ENCODE measurements at regions not wholly inside any gene's neighbourhood (a gene's known extent, or its start where the extent isn't known, plus 50 kb on each side); places are given as distances from the start of the nearest gene placed in this dataset.

DNA sequence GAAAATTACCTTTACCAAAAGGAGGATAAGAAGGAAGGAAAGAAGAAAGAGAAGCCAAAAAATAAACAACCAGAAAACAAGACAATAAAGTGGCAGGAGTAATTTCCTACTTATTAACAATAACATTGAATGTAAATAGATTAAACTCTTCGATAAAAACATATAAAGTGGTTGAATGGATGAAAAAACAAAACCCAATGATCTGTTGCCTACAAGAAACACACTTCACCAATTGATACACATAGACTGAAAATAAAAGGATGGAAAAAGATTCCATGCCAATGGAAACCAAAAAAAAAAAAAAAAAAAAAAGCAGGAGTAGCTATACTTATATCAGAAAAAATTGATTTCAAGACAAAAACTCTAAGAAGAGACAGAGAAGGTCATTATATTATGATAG, 518.9 kb downstream of the BCKDHB start:
- H2AFZ ChIP-seq (ENCODE audit: low read depth), result no peak overlapping the region
- H3K9ac ChIP-seq, result no peak overlapping the region
- H3K36me3 ChIP-seq (ENCODE audit: insufficient read depth), result no peaks in the 10 kb centered on the region
- no peak overlapping the region for H3K4me3 ChIP-seq (IDR thresholded peaks at IDR 0.05; ENCODE audit: insufficient read depth, low read depth, low read length)
- no peaks in the 10 kb centered on the region for H3K4me1 ChIP-seq (ENCODE audit: low read depth, poor library complexity, severe bottlenecking)
- H3K27ac ChIP-seq, result no peak overlapping the region
- H4K20me1 ChIP-seq (ENCODE audit: insufficient read depth), result no peaks in the 10 kb centered on the region
- H3K4me2 ChIP-seq, result no peak overlapping the region
- H3K27me3 ChIP-seq (ENCODE audit: insufficient read depth, low read depth), result no peaks in the 10 kb centered on the region
- no peaks in the 10 kb centered on the region for H3K79me2 ChIP-seq (ENCODE audit: insufficient read depth, low read depth)
- no peak for TF ChIP-seq CTCF (conservative IDR thresholded peaks at IDR 0.05; ENCODE audit: low read depth, low read length)

- H4K20me1 ChIP-seq (ENCODE audit: insufficient read depth), result no peaks in the 10 kb centered on the region
- no peaks in the 10 kb centered on the region for H3K36me3 ChIP-seq (ENCODE audit: insufficient read depth)
- no peak overlapping the region for H3K4me3 ChIP-seq (IDR thresholded peaks at IDR 0.05; ENCODE audit: insufficient read depth, low read depth, low read length)
- no peak overlapping the region for H2AFZ ChIP-seq (ENCODE audit: low read depth)
- no peak overlapping the region for H3K4me2 ChIP-seq
- no peak overlapping the region for H3K9ac ChIP-seq
- H3K4me1 ChIP-seq (ENCODE audit: low read depth, poor library complexity, severe bottlenecking), result no peaks in the 10 kb centered on the region
- no peak for TF ChIP-seq CTCF (conservative IDR thresholded peaks at IDR 0.05; ENCODE audit: low read depth, low read length)
- no peak overlapping the region for H3K27ac ChIP-seq
- no peaks in the 10 kb centered on the region for H3K79me2 ChIP-seq (ENCODE audit: insufficient read depth, low read depth)
- H3K27me3 ChIP-seq (ENCODE audit: insufficient read depth, low read depth), result no peaks in the 10 kb centered on the region
Observed at GRCh38 chr6:80623066-80623815, 516.8 kb downstream of the BCKDHB start.

DNA sequence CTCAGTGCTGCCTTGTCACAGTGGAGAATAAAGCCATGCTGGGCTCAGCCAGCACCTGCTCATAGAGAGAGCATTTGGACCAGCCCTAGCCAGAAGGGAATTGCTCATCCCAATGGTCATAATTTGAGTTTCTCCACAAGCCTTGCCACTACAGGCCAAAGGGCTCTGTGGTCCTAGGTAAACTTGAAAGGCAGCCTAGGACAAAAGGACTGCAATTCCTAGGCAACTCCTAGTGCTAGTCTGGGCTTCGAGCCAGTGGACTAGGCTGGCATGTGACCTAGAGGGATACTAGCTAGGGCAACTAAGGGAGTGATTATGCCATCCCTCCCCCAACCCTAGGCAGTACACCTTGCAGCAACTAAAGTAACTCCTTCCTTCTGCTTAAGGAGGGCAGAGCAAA, 516.2 kb downstream of the BCKDHB start:
- no peak overlapping the region for H3K9ac ChIP-seq
- no peaks in the 10 kb centered on the region for H3K4me1 ChIP-seq (ENCODE audit: low read depth, poor library complexity, severe bottlenecking)
- no peak overlapping the region for H3K4me3 ChIP-seq (IDR thresholded peaks at IDR 0.05; ENCODE audit: insufficient read depth, low read depth, low read length)
- no peaks in the 10 kb centered on the region for H3K36me3 ChIP-seq (ENCODE audit: insufficient read depth)
- H3K27ac ChIP-seq, result no peak overlapping the region
- no peak for TF ChIP-seq CTCF (conservative IDR thresholded peaks at IDR 0.05; ENCODE audit: low read depth, low read length)
- H3K79me2 ChIP-seq (ENCODE audit: insufficient read depth, low read depth), result no peaks in the 10 kb centered on the region
- no peak overlapping the region for H3K4me2 ChIP-seq
- H4K20me1 ChIP-seq (ENCODE audit: insufficient read depth), result no peaks in the 10 kb centered on the region
- H3K27me3 ChIP-seq (ENCODE audit: insufficient read depth, low read depth), result no peaks in the 10 kb centered on the region
- H2AFZ ChIP-seq (ENCODE audit: low read depth), result no peak overlapping the region

- Histone ChIP-seq H3K27ac (no peak overlapping the region), H3K27me3 (ENCODE audit: insufficient read depth, low read depth) (no peaks in the 10 kb centered on the region), H3K4me3 (IDR thresholded peaks at IDR 0.05; ENCODE audit: insufficient read depth, low read depth, low read length) (no peak overlapping the region), H4K20me1 (ENCODE audit: insufficient read depth) (no peaks in the 10 kb centered on the region), H3K79me2 (ENCODE audit: insufficient read depth, low read depth) (no peaks in the 10 kb centered on the region), H3K36me3 (ENCODE audit: insufficient read depth) (no peaks in the 10 kb centered on the region), H2AFZ (ENCODE audit: low read depth) (no peak overlapping the region), H3K4me2 (no peak overlapping the region), H3K4me1 (ENCODE audit: low read depth, poor library complexity, severe bottlenecking) (no peaks in the 10 kb centered on the region), H3K9ac (no peak overlapping the region)
- TF ChIP-seq CTCF (conservative IDR thresholded peaks at IDR 0.05; ENCODE audit: low read depth, low read length), result no peak
Observed at GRCh38 chr6:80618953-80619352, 512.5 kb downstream of the BCKDHB start.
